HCT116 (cell line): ENCODE measurements at regions not wholly inside any gene's neighbourhood (a gene's known extent, or its start where the extent isn't known, plus 50 kb on each side); places are given as distances from the start of the nearest gene placed in this dataset.

ENCODE experiments used
- ATAC-seq: fragments of 200-7000 bp; cut with Tn5 transposase; 2 replicates; pipeline ENCODE4 v1.9.1; 2020; ENCODE audit warnings: mild to moderate bottlenecking, moderate library complexity
- BruUV-seq: library from RNA; stranded (reverse); fragments of 400-500 nt; replicated peaks from 2 replicates; lab custom pipeline; 2021; lab: Mats Ljungman, UMichigan
- CTCF ChIA-PET: fragments of 300-600 bp; sonication (Branson Sonifier 250); formaldehyde crosslinking; loops from one replicate; lab custom pipeline; 2021; ENCODE audit warnings: antibody characterized with exemption; lab: Charles Lee
- POLR2A ChIA-PET: fragments of 300-600, 350-600 bp; sonication (Branson Sonifier 250); formaldehyde crosslinking; loops from one replicate; lab custom pipeline; 2021; ENCODE audit warnings: antibody characterized with exemption; lab: Charles Lee
- RAD21 ChIA-PET, 2 experiments: fragments of 300-600 bp; sonication (Branson Sonifier 250); formaldehyde crosslinking; loops; one replicate each; lab custom pipeline; 2023; ENCODE audit warnings: low total read pairs in 2 of 2; ENCODE audit not compliant: uncharacterized antibody in 2 of 2, unreplicated experiment in 2 of 2, low non-redundant PET in 1 of 2; lab: Charles Lee
- DNase-seq: peaks from one replicate; pipeline ENCODE4 v3.0.0-alpha.2; 2010; ENCODE audit warnings: low read depth, low spot score
- H2AFZ ChIP-seq: fragments of 200-600 bp; shearing (Covaris generic), sonication (generic); 2 replicates; pipeline ENCODE4 v1.6.1; 2017; ENCODE audit warnings: low read depth, mixed run types, mixed read lengths, antibody characterized with exemption, low read length; ENCODE audit not compliant: poor library complexity, severe bottlenecking
- H3K27ac ChIP-seq: 2 replicates; pipeline ENCODE4 v1.5.1; 2012; ENCODE audit warnings: low read depth, low read length
- H3K27me3 ChIP-seq: fragments of 200-600 bp; sonication (generic); 2 replicates; pipeline ENCODE4 v1.6.1; 2016; ENCODE audit warnings: mixed run types, low read length, mixed read lengths; ENCODE audit not compliant: insufficient read depth
- H3K36me3 ChIP-seq, 2 experiments: fragments of 200-500 bp in 1 of 2; fragments of 200-600 bp in 1 of 2; sonication (Bioruptor generic) in 1 of 2; sonication (generic) in 1 of 2; 2 replicates each; pipeline versions ENCODE4 v1.5.1 to v1.6.1; 2014 to 2016; ENCODE audit warnings: low read length in 2 of 2, inconsistent platforms in 1 of 2, mixed read lengths in 1 of 2, mixed run types in 1 of 2; ENCODE audit not compliant: insufficient read depth in 2 of 2, control insufficient read depth in 1 of 2
- H3K4me1 ChIP-seq, 2 experiments: fragments of 200-600 bp in 1 of 2; sonication (generic) in 1 of 2; 2 replicates each; pipeline versions ENCODE4 v1.5.1 to v1.6.1; 2012 to 2017; ENCODE audit warnings: low read length in 2 of 2, inconsistent platforms in 1 of 2, mild to moderate bottlenecking in 1 of 2, mixed read lengths in 1 of 2, mixed run types in 1 of 2, moderate library complexity in 1 of 2; ENCODE audit not compliant: insufficient read depth in 2 of 2, control insufficient read depth in 1 of 2
- H3K4me2 ChIP-seq: fragments of 200-600 bp; sonication (generic); 2 replicates; pipeline ENCODE4 v1.6.1; 2017; ENCODE audit warnings: mixed run types, low read length, mixed read lengths
- H3K4me3 ChIP-seq, 2 experiments: fragments of 200-600 bp in 1 of 2; sonication (generic) in 1 of 2; replicated peaks in 1 of 2; 2 replicates each; pipeline ENCODE4 v1.5.1; 2011 to 2016; ENCODE audit warnings: low read length in 2 of 2, control low read depth in 1 of 2, low read depth in 1 of 2, mild to moderate bottlenecking in 1 of 2, mixed read lengths in 1 of 2, mixed run types in 1 of 2
- H3K79me2 ChIP-seq: fragments of 200-600 bp; sonication (generic); 2 replicates; pipeline ENCODE4 v1.6.1; 2017; ENCODE audit warnings: mild to moderate bottlenecking, mixed run types, low read length, moderate library complexity, mixed read lengths; ENCODE audit not compliant: insufficient read depth
- H3K9ac ChIP-seq: fragments of 200-600 bp; sonication (generic); 2 replicates; pipeline ENCODE4 v1.6.1; 2016; ENCODE audit warnings: low read length, mixed read lengths
- H3K9me2 ChIP-seq: fragments of 200-600 bp; sonication (generic), shearing (Covaris generic); 2 replicates; pipeline ENCODE4 v1.6.1; 2017; ENCODE audit warnings: mixed run types, mild to moderate bottlenecking, moderate library complexity; ENCODE audit not compliant: insufficient read depth
- H3K9me3 ChIP-seq, 2 experiments: fragments of 200-500 bp in 1 of 2; fragments of 200-600 bp in 1 of 2; sonication (Bioruptor generic) in 1 of 2; sonication (generic) in 1 of 2; 2 replicates each; pipeline ENCODE4 v1.6.1; 2014 to 2017; ENCODE audit warnings: low read length in 2 of 2, mixed read lengths in 2 of 2, inconsistent platforms in 1 of 2, low read depth in 1 of 2, mild to moderate bottlenecking in 1 of 2, mixed run types in 1 of 2, moderate library complexity in 1 of 2; ENCODE audit not compliant: control insufficient read depth in 1 of 2, insufficient read depth in 1 of 2
- H4K20me1 ChIP-seq: fragments of 200-600 bp; sonication (generic), shearing (Covaris generic); 2 replicates; pipeline ENCODE4 v1.6.1; 2017; ENCODE audit warnings: mixed run types, mild to moderate bottlenecking, moderate library complexity; ENCODE audit not compliant: insufficient read depth
- ATF3 ChIP-seq: IDR thresholded peaks from 2 replicates; pipeline ENCODE4 v1.6.1; 2012
- CBX3 ChIP-seq: IDR thresholded peaks from 2 replicates; pipeline ENCODE4 v1.6.1; 2012; ENCODE audit warnings: low read depth
- EGR1 ChIP-seq: IDR thresholded peaks from 2 replicates; pipeline ENCODE4 v1.6.1; 2012; ENCODE audit warnings: low read depth
- EZH2phosphoT487 ChIP-seq: fragments of 200-600 bp; IDR thresholded peaks from 2 replicates; pipeline ENCODE4 v1.6.1; 2018; ENCODE audit warnings: antibody characterized with exemption, borderline replicate concordance
- POLR2AphosphoS5 ChIP-seq: IDR thresholded peaks from 2 replicates; pipeline ENCODE4 v1.6.1; 2011; ENCODE audit warnings: mild to moderate bottlenecking, low read depth, low read length, moderate library complexity
- SP1 ChIP-seq: IDR thresholded peaks from 2 replicates; pipeline ENCODE4 v1.6.1; 2012; ENCODE audit warnings: low read depth
- TCF7L2 ChIP-seq: IDR thresholded peaks from 2 replicates; pipeline ENCODE4 v1.7.0; 2011; ENCODE audit warnings: borderline replicate concordance, inconsistent platforms; ENCODE audit not compliant: insufficient read depth, insufficient read length; ENCODE audit errors: extremely low read depth
- ZFX ChIP-seq: fragments of 450-650 bp; IDR thresholded peaks from 2 replicates; pipeline ENCODE4 v1.6.1; 2017
- intact Hi-C: fragments of 100-400 bp; cut with micrococcal nuclease; formaldehyde crosslinking; loops from 2 replicates; pipeline ENCODE4 v1.10.0; 2022
- TF ChIP-seq, protein P1 (sequence below): IDR thresholded peaks from 2 replicates; pipeline ENCODE4 v1.6.1; 2012; ENCODE audit warnings: low read depth

- no peak overlapping the region for H3K4me3 ChIP-seq
- H3K27me3 ChIP-seq = no peaks in the 10 kb centered on the region
- no peak for ATAC-seq
- CTCF ChIA-PET = no interaction called here
- no peak overlapping the region for H3K9ac ChIP-seq
- no peaks in the 10 kb centered on the region for H3K36me3 ChIP-seq
- H3K4me1 ChIP-seq = no peaks in the 10 kb centered on the region
- no peak for DNase-seq
- H3K9me3 ChIP-seq = no peaks in the 10 kb centered on the region
- RAD21 ChIA-PET = no interaction called here
- TF ChIP-seq POLR2AphosphoS5 (no peak), EZH2phosphoT487 (no peak), ATF3 (no peak)
- no TSS peak for BruUV-seq
- POLR2A ChIA-PET = no interaction called here
- no peak overlapping the region for H2AFZ ChIP-seq
- no peaks in the 10 kb centered on the region for H3K9me2 ChIP-seq
- intact Hi-C loops = no loop called here
- H3K4me2 ChIP-seq = no peak overlapping the region
- no peaks in the 10 kb centered on the region for H3K79me2 ChIP-seq
- no peak overlapping the region for H3K27ac ChIP-seq
- H4K20me1 ChIP-seq = no peaks in the 10 kb centered on the region
These were observed 123.2 kb upstream of the SLC7A14 start for GRCh38 chr3:170709046-170709445.

GRCh38 chr3:170707899-170708298 lies 122.0 kb upstream of the SLC7A14 start:
- no peaks in the 10 kb centered on the region for H3K9me2 ChIP-seq
- H3K9me3 ChIP-seq = no peaks in the 10 kb centered on the region
- no peak overlapping the region for H3K4me3 ChIP-seq
- H3K36me3 ChIP-seq = no peaks in the 10 kb centered on the region
- no peaks in the 10 kb centered on the region for H3K79me2 ChIP-seq
- no peak overlapping the region for H3K27ac ChIP-seq
- no peak for ATAC-seq
- H4K20me1 ChIP-seq = no peaks in the 10 kb centered on the region
- intact Hi-C loops = no loop called here
- TF ChIP-seq CBX3 = no peak
- TF ChIP-seq SP1 = no peak
- TF ChIP-seq, protein P1, sequence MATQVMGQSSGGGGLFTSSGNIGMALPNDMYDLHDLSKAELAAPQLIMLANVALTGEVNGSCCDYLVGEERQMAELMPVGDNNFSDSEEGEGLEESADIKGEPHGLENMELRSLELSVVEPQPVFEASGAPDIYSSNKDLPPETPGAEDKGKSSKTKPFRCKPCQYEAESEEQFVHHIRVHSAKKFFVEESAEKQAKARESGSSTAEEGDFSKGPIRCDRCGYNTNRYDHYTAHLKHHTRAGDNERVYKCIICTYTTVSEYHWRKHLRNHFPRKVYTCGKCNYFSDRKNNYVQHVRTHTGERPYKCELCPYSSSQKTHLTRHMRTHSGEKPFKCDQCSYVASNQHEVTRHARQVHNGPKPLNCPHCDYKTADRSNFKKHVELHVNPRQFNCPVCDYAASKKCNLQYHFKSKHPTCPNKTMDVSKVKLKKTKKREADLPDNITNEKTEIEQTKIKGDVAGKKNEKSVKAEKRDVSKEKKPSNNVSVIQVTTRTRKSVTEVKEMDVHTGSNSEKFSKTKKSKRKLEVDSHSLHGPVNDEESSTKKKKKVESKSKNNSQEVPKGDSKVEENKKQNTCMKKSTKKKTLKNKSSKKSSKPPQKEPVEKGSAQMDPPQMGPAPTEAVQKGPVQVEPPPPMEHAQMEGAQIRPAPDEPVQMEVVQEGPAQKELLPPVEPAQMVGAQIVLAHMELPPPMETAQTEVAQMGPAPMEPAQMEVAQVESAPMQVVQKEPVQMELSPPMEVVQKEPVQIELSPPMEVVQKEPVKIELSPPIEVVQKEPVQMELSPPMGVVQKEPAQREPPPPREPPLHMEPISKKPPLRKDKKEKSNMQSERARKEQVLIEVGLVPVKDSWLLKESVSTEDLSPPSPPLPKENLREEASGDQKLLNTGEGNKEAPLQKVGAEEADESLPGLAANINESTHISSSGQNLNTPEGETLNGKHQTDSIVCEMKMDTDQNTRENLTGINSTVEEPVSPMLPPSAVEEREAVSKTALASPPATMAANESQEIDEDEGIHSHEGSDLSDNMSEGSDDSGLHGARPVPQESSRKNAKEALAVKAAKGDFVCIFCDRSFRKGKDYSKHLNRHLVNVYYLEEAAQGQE = no peak
- TF ChIP-seq ZFX = no peak
- TF ChIP-seq TCF7L2 = no peak
- TF ChIP-seq POLR2AphosphoS5 = no peak
- TF ChIP-seq EGR1 = no peak
- TF ChIP-seq, all 23 proteins: peak for 0
- RAD21 ChIA-PET = no interaction called here
- H3K4me1 ChIP-seq = no peaks in the 10 kb centered on the region
- no peak overlapping the region for H2AFZ ChIP-seq
- DNase-seq = no peak
- no peak overlapping the region for H3K9ac ChIP-seq
- POLR2A ChIA-PET = no interaction called here
- CTCF ChIA-PET = no interaction called here
- no peaks in the 10 kb centered on the region for H3K27me3 ChIP-seq
- no peak overlapping the region for H3K4me2 ChIP-seq
- BruUV-seq = no TSS peak
